ENCODE measurements at regions not wholly inside any gene's neighbourhood (a gene's known extent, or its start where the extent isn't known, plus 50 kb on each side); places are given as distances from the start of the nearest gene placed in this dataset.

DNA sequence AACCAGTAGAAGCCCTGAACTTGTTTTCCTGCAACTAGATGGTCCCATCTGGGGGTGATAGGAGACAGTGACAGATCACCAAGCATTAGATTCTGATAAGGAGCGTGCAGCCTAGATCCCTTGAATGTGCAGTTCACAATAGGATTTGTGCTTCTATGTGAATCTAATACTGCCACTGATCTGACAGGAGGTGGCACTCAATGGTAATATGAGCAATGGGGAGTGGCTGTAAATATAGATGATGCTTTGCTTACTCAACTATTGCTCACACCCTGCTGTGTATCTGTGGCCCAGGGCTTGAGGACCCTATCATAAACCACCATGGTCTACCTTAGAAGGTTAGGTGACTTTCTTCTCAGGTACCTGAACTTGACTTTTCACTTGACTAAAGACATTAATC, 417.1 kb upstream of the ARHGEF26 start:
- TF ChIP-seq, protein P1, sequence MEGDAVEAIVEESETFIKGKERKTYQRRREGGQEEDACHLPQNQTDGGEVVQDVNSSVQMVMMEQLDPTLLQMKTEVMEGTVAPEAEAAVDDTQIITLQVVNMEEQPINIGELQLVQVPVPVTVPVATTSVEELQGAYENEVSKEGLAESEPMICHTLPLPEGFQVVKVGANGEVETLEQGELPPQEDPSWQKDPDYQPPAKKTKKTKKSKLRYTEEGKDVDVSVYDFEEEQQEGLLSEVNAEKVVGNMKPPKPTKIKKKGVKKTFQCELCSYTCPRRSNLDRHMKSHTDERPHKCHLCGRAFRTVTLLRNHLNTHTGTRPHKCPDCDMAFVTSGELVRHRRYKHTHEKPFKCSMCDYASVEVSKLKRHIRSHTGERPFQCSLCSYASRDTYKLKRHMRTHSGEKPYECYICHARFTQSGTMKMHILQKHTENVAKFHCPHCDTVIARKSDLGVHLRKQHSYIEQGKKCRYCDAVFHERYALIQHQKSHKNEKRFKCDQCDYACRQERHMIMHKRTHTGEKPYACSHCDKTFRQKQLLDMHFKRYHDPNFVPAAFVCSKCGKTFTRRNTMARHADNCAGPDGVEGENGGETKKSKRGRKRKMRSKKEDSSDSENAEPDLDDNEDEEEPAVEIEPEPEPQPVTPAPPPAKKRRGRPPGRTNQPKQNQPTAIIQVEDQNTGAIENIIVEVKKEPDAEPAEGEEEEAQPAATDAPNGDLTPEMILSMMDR (IDR thresholded peaks at IDR 0.05; ENCODE audit: partially characterized antibody, unreplicated experiment) = no peak
- Mint-ChIP-seq H3K9me3 (ENCODE audit: unreplicated experiment) (peaks cover 1% of the 10 kb centered on the region), H3K4me1 (ENCODE audit: low read depth, unreplicated experiment) (peaks cover 8% of the 10 kb centered on the region), H3K4me3 (ENCODE audit: unreplicated experiment) (no peak overlapping the region), H3K27ac (ENCODE audit: unreplicated experiment) (no peak overlapping the region), H3K27me3 (ENCODE audit: unreplicated experiment) (no peaks in the 10 kb centered on the region), H3K36me3 (ENCODE audit: unreplicated experiment) (no peaks in the 10 kb centered on the region)
- DNase-seq = no peak

DNA sequence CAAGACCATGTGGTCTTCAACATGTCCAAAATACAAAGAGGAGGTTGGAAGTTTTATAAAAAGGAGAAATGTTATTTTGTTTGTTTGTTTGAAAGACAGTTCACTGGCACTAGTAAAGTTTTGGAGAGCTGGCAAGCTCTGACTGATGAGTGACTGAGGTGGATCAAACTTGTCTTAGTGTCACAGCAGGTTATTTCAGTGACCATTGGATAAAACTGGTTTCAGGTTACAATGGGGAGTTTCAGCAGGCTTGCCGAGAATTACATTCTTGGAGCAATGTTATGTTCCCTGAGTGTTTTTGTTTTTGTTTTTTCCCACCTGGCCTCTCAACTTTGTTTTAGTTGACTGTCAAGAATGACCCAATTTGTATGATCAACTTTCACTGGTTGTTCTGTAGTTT, 414.5 kb upstream of the ARHGEF26 start:
- TF ChIP-seq, protein P1 (IDR thresholded peaks at IDR 0.05; ENCODE audit: partially characterized antibody, unreplicated experiment) = no peak
- Mint-ChIP-seq H3K36me3 (ENCODE audit: unreplicated experiment) (no peaks in the 10 kb centered on the region), H3K9me3 (ENCODE audit: unreplicated experiment) (no peaks in the 10 kb centered on the region), H3K27ac (ENCODE audit: unreplicated experiment) (no peak overlapping the region), H3K4me3 (ENCODE audit: unreplicated experiment) (no peak overlapping the region), H3K27me3 (ENCODE audit: unreplicated experiment) (no peaks in the 10 kb centered on the region), H3K4me1 (ENCODE audit: low read depth, unreplicated experiment) (peaks cover 8% of the 10 kb centered on the region)
- DNase-seq = no peak

DNA sequence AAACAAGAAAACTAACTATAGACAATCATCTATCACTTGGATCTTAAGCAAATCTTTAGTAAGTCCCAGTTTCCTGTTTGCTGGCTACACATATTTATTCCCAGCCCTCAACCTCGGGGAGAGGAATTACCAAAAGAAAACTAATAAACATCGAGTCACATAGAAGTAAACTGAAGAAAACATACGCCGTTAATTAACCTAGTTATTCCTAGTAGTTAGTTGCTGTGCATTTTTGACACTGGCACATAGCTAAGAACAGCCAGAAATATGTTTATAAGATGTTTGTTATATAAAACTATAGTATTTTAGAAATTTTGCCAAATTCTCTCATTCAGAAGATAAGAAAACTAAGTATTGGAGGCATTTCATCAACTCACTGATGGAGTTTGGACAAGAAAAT, 407.2 kb upstream of the ARHGEF26 start:
- no peaks in the 10 kb centered on the region for H3K27me3 Mint-ChIP-seq (ENCODE audit: unreplicated experiment)
- TF ChIP-seq, protein P1 (IDR thresholded peaks at IDR 0.05; ENCODE audit: partially characterized antibody, unreplicated experiment) = no peak
- no peaks in the 10 kb centered on the region for H3K36me3 Mint-ChIP-seq (ENCODE audit: unreplicated experiment)
- H3K9me3 Mint-ChIP-seq (ENCODE audit: unreplicated experiment) = no peaks in the 10 kb centered on the region
- DNase-seq = no peak
- no peak overlapping the region for H3K27ac Mint-ChIP-seq (ENCODE audit: unreplicated experiment)
- H3K4me1 Mint-ChIP-seq (ENCODE audit: low read depth, unreplicated experiment) = peaks cover 7% of the 10 kb centered on the region
- no peak overlapping the region for H3K4me3 Mint-ChIP-seq (ENCODE audit: unreplicated experiment)

DNA sequence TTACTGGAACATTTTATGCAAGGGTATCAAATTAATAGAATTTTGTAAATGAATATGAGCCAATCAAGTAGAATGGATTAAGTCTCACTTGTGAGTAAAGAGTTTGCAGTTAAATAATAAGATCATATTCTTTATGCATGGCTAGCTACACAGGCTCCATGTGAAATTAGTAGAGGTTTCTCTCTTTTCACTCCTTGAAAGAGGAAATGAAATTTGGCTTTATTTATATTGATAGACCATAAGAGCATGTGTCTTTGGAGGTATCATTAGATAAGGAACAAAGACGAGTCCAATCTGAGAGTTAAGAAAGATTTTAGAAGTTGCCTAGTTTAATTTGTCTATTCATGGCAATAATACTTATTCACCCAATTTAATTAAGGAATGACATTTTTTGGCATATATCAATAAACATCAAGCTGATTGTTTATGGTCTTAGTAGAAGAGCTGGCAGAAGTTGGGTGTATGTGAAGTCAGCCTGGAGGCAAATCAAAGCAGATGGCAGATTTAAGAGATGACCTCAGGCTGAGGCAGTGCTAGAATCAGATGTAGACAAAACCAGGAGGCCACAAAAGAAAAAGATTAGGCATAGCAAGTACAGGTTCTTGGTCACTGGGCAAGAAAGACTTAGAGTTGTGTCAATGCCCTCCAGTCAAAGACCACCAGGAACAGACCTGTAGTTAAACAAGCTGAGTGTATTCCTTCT, 406.5 kb upstream of the ARHGEF26 start:
- Mint-ChIP-seq H3K4me1 (ENCODE audit: low read depth, unreplicated experiment) (peaks cover 7% of the 10 kb centered on the region), H3K4me3 (ENCODE audit: unreplicated experiment) (no peak overlapping the region), H3K27me3 (ENCODE audit: unreplicated experiment) (no peaks in the 10 kb centered on the region), H3K9me3 (ENCODE audit: unreplicated experiment) (no peaks in the 10 kb centered on the region), H3K27ac (ENCODE audit: unreplicated experiment) (no peak overlapping the region), H3K36me3 (ENCODE audit: unreplicated experiment) (no peaks in the 10 kb centered on the region)
- DNase-seq = no peak
- TF ChIP-seq, protein P1 (IDR thresholded peaks at IDR 0.05; ENCODE audit: partially characterized antibody, unreplicated experiment) = no peak

DNA sequence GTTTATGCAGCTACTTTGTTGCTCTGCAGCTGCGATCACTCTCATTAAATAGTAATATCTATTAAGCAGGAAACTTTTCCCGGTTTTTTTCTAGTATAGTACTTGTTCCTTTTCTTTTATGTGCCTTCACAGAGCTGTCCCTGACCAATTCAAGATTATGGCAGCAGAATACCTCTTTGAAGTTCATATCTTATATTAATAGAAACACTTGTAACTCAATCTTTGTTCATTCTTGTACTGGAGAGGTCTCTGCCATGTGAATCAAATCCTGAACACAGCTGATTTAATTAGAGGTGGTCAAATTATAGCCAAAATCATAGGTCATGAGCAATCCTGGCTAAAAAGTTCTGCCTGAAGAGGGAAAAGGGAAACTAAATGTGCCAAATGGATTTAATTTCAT, 399.0 kb upstream of the ARHGEF26 start:
- TF ChIP-seq, protein P1 (IDR thresholded peaks at IDR 0.05; ENCODE audit: partially characterized antibody, unreplicated experiment) = no peak
- DNase-seq = no peak
- Mint-ChIP-seq H3K4me3 (ENCODE audit: unreplicated experiment) (no peak overlapping the region), H3K9me3 (ENCODE audit: unreplicated experiment) (no peaks in the 10 kb centered on the region), H3K4me1 (ENCODE audit: low read depth, unreplicated experiment) (peaks cover 5% of the 10 kb centered on the region), H3K27ac (ENCODE audit: unreplicated experiment) (no peak overlapping the region), H3K36me3 (ENCODE audit: unreplicated experiment) (no peaks in the 10 kb centered on the region), H3K27me3 (ENCODE audit: unreplicated experiment) (peaks cover 3% of the 10 kb centered on the region)
